IMR-90 (cell line): ENCODE measurements at regions not wholly inside any gene's neighbourhood (a gene's known extent, or its start where the extent isn't known, plus 50 kb on each side); places are given as distances from the start of the nearest gene placed in this dataset.

Experiments
- ATAC-seq: fragments of 200-7000 bp; cut with Tn5 transposase; 2 replicates; pipeline ENCODE4 v1.9.1; 2020; ENCODE audit warnings: low read depth, mild to moderate bottlenecking, moderate library complexity
- BruUV-seq: library from RNA; stranded (reverse); fragments of 400-500 nt; replicated peaks from 2 replicates; lab custom pipeline; 2021; lab: Mats Ljungman, UMichigan
- CTCF ChIA-PET: fragments of 300-600 bp; formaldehyde crosslinking; extraction: SDS; loops from one replicate; lab custom pipeline; 2021; ENCODE audit warnings: antibody characterized with exemption; lab: Yijun Ruan, JAX
- POLR2A ChIA-PET: fragments of 300-600 bp; sonication (Branson Sonifier 250); formaldehyde crosslinking; loops from one replicate; lab custom pipeline; 2022; ENCODE audit warnings: antibody characterized with exemption; ENCODE audit not compliant: unreplicated experiment; lab: Charles Lee
- DNase-seq: peaks from one replicate; pipeline ENCODE4 v3.0.0; 2013
- H2AFZ ChIP-seq: replicated peaks from 2 replicates; pipeline ENCODE3; 2013; ENCODE audit warnings: low read length, mild to moderate bottlenecking; ENCODE audit not compliant: poor library complexity
- H2AK5ac ChIP-seq: 2 replicates; pipeline ENCODE4 v1.6.1; 2013; ENCODE audit warnings: low read depth, low read length, inconsistent platforms
- H2AK9ac ChIP-seq: replicated peaks from 2 replicates; pipeline ENCODE3; 2013; ENCODE audit warnings: mild to moderate bottlenecking, low read depth, low read length, moderate library complexity; ENCODE audit not compliant: poor library complexity
- H2BK120ac ChIP-seq: 2 replicates; pipeline ENCODE4 v1.6.1; 2013; ENCODE audit warnings: low read depth, low read length, inconsistent platforms
- H2BK15ac ChIP-seq: 3 replicates; pipeline ENCODE4 v1.6.1; 2013; ENCODE audit warnings: low read depth, low read length, inconsistent platforms
- H2BK20ac ChIP-seq: 2 replicates; pipeline ENCODE4 v1.6.1; 2013; ENCODE audit warnings: low read depth, mild to moderate bottlenecking, inconsistent platforms, low read length, moderate library complexity
- H2BK5ac ChIP-seq: 2 replicates; pipeline ENCODE4 v1.6.1; 2013; ENCODE audit warnings: mild to moderate bottlenecking, low read depth, low read length, inconsistent platforms; ENCODE audit not compliant: poor library complexity, severe bottlenecking
- H3K14ac ChIP-seq: replicated peaks from 2 replicates; pipeline ENCODE4 v1.6.1; 2013; ENCODE audit warnings: low read depth, low read length, inconsistent platforms
- H3K18ac ChIP-seq: 2 replicates; pipeline ENCODE4 v1.6.1; 2013; ENCODE audit warnings: low read depth, low read length, control low read depth
- H3K23ac ChIP-seq: 2 replicates; pipeline ENCODE4 v1.6.1; 2013; ENCODE audit warnings: low read depth, low read length, inconsistent platforms
- H3K27ac ChIP-seq: 2 replicates; pipeline ENCODE4 v1.5.1; 2013; ENCODE audit warnings: mild to moderate bottlenecking, control low read depth, low read length; ENCODE audit not compliant: insufficient read depth
- H3K27me3 ChIP-seq: 2 replicates; pipeline ENCODE4 v1.6.1; 2013; ENCODE audit warnings: low read length; ENCODE audit not compliant: control insufficient read depth, insufficient read depth
- H3K36me3 ChIP-seq: 2 replicates; pipeline ENCODE4 v1.6.1; 2013; ENCODE audit warnings: low read length, mixed read lengths; ENCODE audit not compliant: control insufficient read depth, insufficient read depth
- H3K4ac ChIP-seq: 2 replicates; pipeline ENCODE4 v1.6.1; 2013; ENCODE audit warnings: low read depth, low read length, inconsistent platforms
- H3K4me1 ChIP-seq: 2 replicates; pipeline ENCODE4 v1.6.1; 2013; ENCODE audit warnings: low read length, mixed read lengths; ENCODE audit not compliant: control insufficient read depth, insufficient read depth
- H3K4me2 ChIP-seq: 2 replicates; pipeline ENCODE4 v1.6.1; 2013; ENCODE audit warnings: low read depth, mild to moderate bottlenecking, control low read depth, low read length, moderate library complexity
- H3K4me3 ChIP-seq: 2 replicates; pipeline ENCODE4 v1.5.1; 2013; ENCODE audit warnings: low read depth, mild to moderate bottlenecking, control low read depth, low read length, moderate library complexity; ENCODE audit not compliant: insufficient read depth
- H3K56ac ChIP-seq: 2 replicates; pipeline ENCODE4 v1.6.1; 2013; ENCODE audit warnings: low read length, inconsistent platforms; ENCODE audit not compliant: insufficient read depth; ENCODE audit errors: extremely low read depth
- H3K79me1 ChIP-seq, 2 experiments: 2 replicates each; pipeline ENCODE4 v1.6.1; 2013; ENCODE audit warnings: low read length in 2 of 2, inconsistent platforms in 1 of 2, low read depth in 1 of 2
- H3K9ac ChIP-seq: 2 replicates; pipeline ENCODE4 v1.6.1; 2013; ENCODE audit warnings: low read depth, low read length, control low read depth
- H3K9me1 ChIP-seq: 2 replicates; pipeline ENCODE4 v1.6.1; 2013; ENCODE audit warnings: low read length, inconsistent platforms; ENCODE audit not compliant: insufficient read depth
- H3K9me3 ChIP-seq: 2 replicates; pipeline ENCODE4 v1.6.1; 2013; ENCODE audit warnings: low read length; ENCODE audit not compliant: control insufficient read depth, insufficient read depth
- H4K20me1 ChIP-seq: 2 replicates; pipeline ENCODE4 v1.6.1; 2013; ENCODE audit warnings: low read length, inconsistent platforms; ENCODE audit not compliant: insufficient read depth
- H4K5ac ChIP-seq: 2 replicates; pipeline ENCODE4 v1.6.1; 2013; ENCODE audit warnings: mild to moderate bottlenecking, low read depth, low read length, control low read depth
- H4K8ac ChIP-seq, 2 experiments: 2 replicates each; pipeline ENCODE4 v1.6.1; 2013; ENCODE audit warnings: low read depth in 2 of 2, low read length in 2 of 2, control low read depth in 1 of 2, inconsistent platforms in 1 of 2
- H4K91ac ChIP-seq: 2 replicates; pipeline ENCODE4 v1.6.1; 2013; ENCODE audit warnings: low read depth, low read length, inconsistent platforms; ENCODE audit not compliant: insufficient read depth
- BHLHE40 ChIP-seq: fragments of 150-350 bp; IDR thresholded peaks from 2 replicates; pipeline ENCODE4 v1.6.1; 2016; ENCODE audit warnings: mild to moderate bottlenecking, low read depth, low read length
- CEBPB ChIP-seq: IDR thresholded peaks from 2 replicates; pipeline ENCODE4 v1.6.1; 2012; ENCODE audit warnings: low read depth, low read length, improper control_type of control experiment
- CHD1 ChIP-seq: IDR thresholded peaks from 2 replicates; pipeline ENCODE4 v1.6.1; 2012; ENCODE audit warnings: low read depth, low read length, improper control_type of control experiment
- CTCF ChIP-seq: conservative IDR thresholded peaks from 2 replicates; pipeline ENCODE4 v1.5.1; 2012; ENCODE audit warnings: mild to moderate bottlenecking, low read depth, low read length, improper control_type of control experiment
- ELK1 ChIP-seq: fragments of 150-350 bp; IDR thresholded peaks from 2 replicates; pipeline ENCODE4 v1.6.1; 2016; ENCODE audit warnings: low read depth, mild to moderate bottlenecking, low read length, moderate library complexity, borderline replicate concordance
- FOS ChIP-seq: fragments of 150-350 bp; IDR thresholded peaks from 2 replicates; pipeline ENCODE4 v1.6.1; 2016; ENCODE audit warnings: low read depth, low read length
- MAZ ChIP-seq: IDR thresholded peaks from 2 replicates; pipeline ENCODE4 v1.6.1; 2012; ENCODE audit warnings: low read depth, mild to moderate bottlenecking, low read length, improper control_type of control experiment, moderate library complexity, borderline replicate concordance
- MXI1 ChIP-seq: IDR thresholded peaks from 2 replicates; pipeline ENCODE4 v1.6.1; 2012; ENCODE audit warnings: low read depth, mild to moderate bottlenecking, low read length, moderate library complexity, borderline replicate concordance
- RCOR1 ChIP-seq: IDR thresholded peaks from 2 replicates; pipeline ENCODE4 v1.6.1; 2012; ENCODE audit warnings: mild to moderate bottlenecking, low read length, improper control_type of control experiment; ENCODE audit not compliant: insufficient replicate concordance
- SMC3 ChIP-seq: fragments of 150-350 bp; IDR thresholded peaks from 2 replicates; pipeline ENCODE4 v1.6.1; 2016; ENCODE audit warnings: low read depth, mild to moderate bottlenecking, antibody characterized with exemption, low read length, moderate library complexity
- USF2 ChIP-seq: fragments of 150-350 bp; IDR thresholded peaks from 2 replicates; pipeline ENCODE4 v1.6.1; 2017; ENCODE audit warnings: mild to moderate bottlenecking, antibody characterized with exemption, low read length, low read depth
- dilution Hi-C: fragments of 300-500 bp; cut with HindIII; formaldehyde crosslinking; loops from one replicate; pipeline ENCODE4 v1.14.3; 2018; ENCODE audit warnings: low sequenced_read_pairs; ENCODE audit not compliant: unreplicated experiment
- in situ Hi-C: fragments of 300-500 bp; cut with MboI; formaldehyde crosslinking; loops from 3 replicates; pipeline ENCODE4 v1.14.3; 2019; ENCODE audit warnings: low sequenced_read_pairs, inconsistent platforms, mixed read lengths
- intact Hi-C: fragments of 100-400 bp; cut with micrococcal nuclease; formaldehyde crosslinking; loops from 2 replicates; pipeline ENCODE4 v1.10.0; 2022

DNA sequence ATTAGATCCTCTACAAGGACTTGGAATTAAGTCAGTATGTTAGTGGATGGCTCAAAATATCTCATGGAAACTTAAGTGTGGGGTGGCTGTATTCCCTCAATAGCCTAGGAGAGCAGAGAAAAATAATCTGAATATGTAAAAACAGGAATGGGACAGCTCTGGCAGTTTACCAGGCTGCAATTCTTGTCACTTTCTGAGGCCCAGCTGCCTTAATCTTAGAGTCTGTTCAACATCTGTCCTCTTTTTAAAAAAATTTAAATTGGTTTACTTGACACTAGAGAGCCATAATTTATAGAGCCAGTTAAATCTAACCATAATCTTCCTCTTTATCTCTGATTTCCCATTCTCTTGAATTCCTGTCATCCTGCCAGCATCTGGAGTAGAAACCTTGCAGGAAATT is 109.2 kb upstream of the CXCL13 start:
- H2BK5ac ChIP-seq = no peak overlapping the region
- no peak overlapping the region for H3K4me2 ChIP-seq
- no peak overlapping the region for H4K5ac ChIP-seq
- in situ Hi-C loops = no loop called here
- no peak overlapping the region for H2BK120ac ChIP-seq
- no peak overlapping the region for H2BK20ac ChIP-seq
- H3K4me1 ChIP-seq = no peaks in the 10 kb centered on the region
- H3K23ac ChIP-seq = no peak overlapping the region
- H3K56ac ChIP-seq = no peak overlapping the region
- ChIA-PET POLR2A (no interaction called here), CTCF (no interaction called here)
- H3K9me3 ChIP-seq = no peaks in the 10 kb centered on the region
- no peak overlapping the region for H3K9ac ChIP-seq
- H3K27ac ChIP-seq = no peak overlapping the region
- no peak overlapping the region for H2AFZ ChIP-seq
- H3K14ac ChIP-seq = no peak overlapping the region
- H4K91ac ChIP-seq = no peak overlapping the region
- H4K20me1 ChIP-seq = no peaks in the 10 kb centered on the region
- no peak overlapping the region for H3K4me3 ChIP-seq
- H4K8ac ChIP-seq = no peak overlapping the region
- intact Hi-C loops = no loop called here
- no peaks in the 10 kb centered on the region for H3K9me1 ChIP-seq
- no peaks in the 10 kb centered on the region for H3K36me3 ChIP-seq
- no peak overlapping the region for H3K4ac ChIP-seq
- no peak overlapping the region for H2BK15ac ChIP-seq
- no peak for TF ChIP-seq RCOR1
- TF ChIP-seq SMC3 = no peak
- TF ChIP-seq BHLHE40 = no peak
- no peak for TF ChIP-seq FOS
- no peak for TF ChIP-seq CEBPB
- no peak for TF ChIP-seq MXI1
- no peak for TF ChIP-seq CHD1
- TF ChIP-seq ELK1 = no peak
- no peak for TF ChIP-seq USF2
- TF ChIP-seq CTCF = no peak
- TF ChIP-seq MAZ = no peak
- H2AK9ac ChIP-seq = no peak overlapping the region
- BruUV-seq = no TSS peak
- ATAC-seq = no peak
- dilution Hi-C loops = no loop called here
- H3K18ac ChIP-seq = no peak overlapping the region
- no peak overlapping the region for H2AK5ac ChIP-seq
- H3K79me1 ChIP-seq = no peaks in the 10 kb centered on the region
- DNase-seq = no peak
- H3K27me3 ChIP-seq = no peaks in the 10 kb centered on the region
